ENCODE measurements at regions not wholly inside any gene's neighbourhood (a gene's known extent, or its start where the extent isn't known, plus 50 kb on each side); places are given as distances from the start of the nearest gene placed in this dataset.

DNA sequence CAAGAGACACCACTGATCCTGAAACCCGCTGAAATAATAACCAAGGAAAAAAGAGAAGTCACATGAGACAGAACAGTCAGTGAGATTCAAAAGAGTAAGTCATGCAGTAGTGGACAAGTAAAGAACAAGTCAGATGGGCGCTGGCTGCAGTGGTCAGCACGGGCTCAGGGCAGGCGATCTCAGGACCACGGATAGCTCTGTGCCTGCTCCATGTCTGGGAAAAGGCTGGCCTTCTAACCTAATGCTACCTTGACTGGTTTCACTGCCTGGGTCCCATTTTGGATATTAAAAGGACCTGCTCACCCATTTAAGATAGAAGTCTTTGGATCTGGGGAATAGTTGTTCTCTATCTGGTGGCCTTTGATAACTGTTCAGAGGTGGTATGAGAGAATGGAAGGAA lies 61.7 kb upstream of the LCLAT1 start:
- dilution Hi-C loops (cut with MboI; ENCODE audit: extremely low pct_ligation_motif_present, low sequenced_read_pairs): no loop called here
- Histone ChIP-seq H3K79me2 (ENCODE audit: control insufficient read depth, insufficient read depth, low read length) (no peaks in the 10 kb centered on the region), H3K27ac (ENCODE audit: control insufficient read depth, insufficient read depth, low read length) (no peak overlapping the region), H3K4me3 (ENCODE audit: control insufficient read depth in 2 of 3, extremely low read depth in 1 of 3, insufficient read depth in 2 of 3, low read depth in 1 of 3, low read length in 3 of 3) (no peak overlapping the region), H4K20me1 (ENCODE audit: control insufficient read depth, extremely low read depth, insufficient read depth, low read length) (no peaks in the 10 kb centered on the region), H3K9ac (ENCODE audit: control insufficient read depth, extremely low read depth, insufficient read depth, low read length) (no peak overlapping the region), H3K36me3 (ENCODE audit: control insufficient read depth in 2 of 2, extremely low read depth in 1 of 2, insufficient read depth in 2 of 2, low read length in 2 of 2) (no peaks in the 10 kb centered on the region), H3K9me1 (ENCODE audit: control insufficient read depth, extremely low read depth, insufficient read depth, low read length) (no peaks in the 10 kb centered on the region), H3K9me3 (ENCODE audit: control insufficient read depth, low read depth, low read length) (no peaks in the 10 kb centered on the region), H2AFZ (ENCODE audit: control insufficient read depth, low read length) (no peak overlapping the region), H3K4me1 (ENCODE audit: control insufficient read depth, extremely low read depth, insufficient read depth, low read length) (no peaks in the 10 kb centered on the region), H3K4me2 (ENCODE audit: control insufficient read depth, extremely low read depth, insufficient read depth, low read depth, low read length) (no peak overlapping the region), H3K27me3 (ENCODE audit: control insufficient read depth, extremely low read depth, insufficient read depth, low read length) (peaks cover 12% of the 10 kb centered on the region)
- DNase-seq (ENCODE audit: low read depth, low spot score) (no peak), FAIRE-seq (no peak)
- TF ChIP-seq EZH2 (IDR thresholded peaks at IDR 0.05; ENCODE audit: low read length): no peak
- TF ChIP-seq, protein P1, sequence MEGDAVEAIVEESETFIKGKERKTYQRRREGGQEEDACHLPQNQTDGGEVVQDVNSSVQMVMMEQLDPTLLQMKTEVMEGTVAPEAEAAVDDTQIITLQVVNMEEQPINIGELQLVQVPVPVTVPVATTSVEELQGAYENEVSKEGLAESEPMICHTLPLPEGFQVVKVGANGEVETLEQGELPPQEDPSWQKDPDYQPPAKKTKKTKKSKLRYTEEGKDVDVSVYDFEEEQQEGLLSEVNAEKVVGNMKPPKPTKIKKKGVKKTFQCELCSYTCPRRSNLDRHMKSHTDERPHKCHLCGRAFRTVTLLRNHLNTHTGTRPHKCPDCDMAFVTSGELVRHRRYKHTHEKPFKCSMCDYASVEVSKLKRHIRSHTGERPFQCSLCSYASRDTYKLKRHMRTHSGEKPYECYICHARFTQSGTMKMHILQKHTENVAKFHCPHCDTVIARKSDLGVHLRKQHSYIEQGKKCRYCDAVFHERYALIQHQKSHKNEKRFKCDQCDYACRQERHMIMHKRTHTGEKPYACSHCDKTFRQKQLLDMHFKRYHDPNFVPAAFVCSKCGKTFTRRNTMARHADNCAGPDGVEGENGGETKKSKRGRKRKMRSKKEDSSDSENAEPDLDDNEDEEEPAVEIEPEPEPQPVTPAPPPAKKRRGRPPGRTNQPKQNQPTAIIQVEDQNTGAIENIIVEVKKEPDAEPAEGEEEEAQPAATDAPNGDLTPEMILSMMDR (optimal IDR thresholded peaks at IDR 0.05 in 1 of 3, IDR thresholded peaks at IDR 0.05 in 1 of 3, conservative IDR thresholded peaks at IDR 0.05 in 1 of 3; ENCODE audit: extremely low read depth in 1 of 3, insufficient read depth in 2 of 3, low read length in 3 of 3): no peak

DNA sequence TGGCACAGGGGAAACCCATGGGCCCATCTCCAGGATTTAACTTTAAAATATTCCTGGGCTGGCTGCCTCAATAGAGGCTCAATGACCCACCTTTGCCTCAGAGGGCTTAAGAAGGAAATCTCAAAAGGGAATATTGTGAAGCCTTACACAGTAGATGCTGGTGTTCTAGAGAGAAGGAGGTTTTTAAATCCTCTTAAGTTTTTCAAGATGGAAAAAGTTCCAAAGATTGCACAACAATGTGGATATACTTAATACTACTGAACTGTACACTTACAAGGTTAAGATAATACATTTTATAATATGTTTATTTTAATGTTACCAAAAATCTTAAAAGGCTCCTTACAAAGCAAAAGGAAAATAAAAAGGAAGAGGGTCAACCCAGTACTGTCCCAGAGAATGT lies 54.9 kb upstream of the LCLAT1 start:
- H3K4me2 ChIP-seq (ENCODE audit: control insufficient read depth, extremely low read depth, insufficient read depth, low read depth, low read length): no peak overlapping the region
- FAIRE-seq (no peak), DNase-seq (ENCODE audit: low read depth, low spot score) (no peak)
- no peak overlapping the region for H3K27ac ChIP-seq (ENCODE audit: control insufficient read depth, insufficient read depth, low read length)
- no peak overlapping the region for H3K9ac ChIP-seq (ENCODE audit: control insufficient read depth, extremely low read depth, insufficient read depth, low read length)
- no peak overlapping the region for H3K4me3 ChIP-seq (ENCODE audit: control insufficient read depth in 2 of 3, extremely low read depth in 1 of 3, insufficient read depth in 2 of 3, low read depth in 1 of 3, low read length in 3 of 3)
- no peaks in the 10 kb centered on the region for H4K20me1 ChIP-seq (ENCODE audit: control insufficient read depth, extremely low read depth, insufficient read depth, low read length)
- H3K27me3 ChIP-seq (ENCODE audit: control insufficient read depth, extremely low read depth, insufficient read depth, low read length): peaks cover 14% of the 10 kb centered on the region
- H3K4me1 ChIP-seq (ENCODE audit: control insufficient read depth, extremely low read depth, insufficient read depth, low read length): no peaks in the 10 kb centered on the region
- no peaks in the 10 kb centered on the region for H3K36me3 ChIP-seq (ENCODE audit: control insufficient read depth in 2 of 2, extremely low read depth in 1 of 2, insufficient read depth in 2 of 2, low read length in 2 of 2)
- TF ChIP-seq, protein P1 (optimal IDR thresholded peaks at IDR 0.05 in 1 of 3, IDR thresholded peaks at IDR 0.05 in 1 of 3, conservative IDR thresholded peaks at IDR 0.05 in 1 of 3; ENCODE audit: extremely low read depth in 1 of 3, insufficient read depth in 2 of 3, low read length in 3 of 3): no peak
- no peak for TF ChIP-seq EZH2 (IDR thresholded peaks at IDR 0.05; ENCODE audit: low read length)
- no peaks in the 10 kb centered on the region for H3K79me2 ChIP-seq (ENCODE audit: control insufficient read depth, insufficient read depth, low read length)
- dilution Hi-C loops (cut with MboI; ENCODE audit: extremely low pct_ligation_motif_present, low sequenced_read_pairs): no loop called here
- no peak overlapping the region for H2AFZ ChIP-seq (ENCODE audit: control insufficient read depth, low read length)
- H3K9me3 ChIP-seq (ENCODE audit: control insufficient read depth, low read depth, low read length): no peaks in the 10 kb centered on the region
- no peaks in the 10 kb centered on the region for H3K9me1 ChIP-seq (ENCODE audit: control insufficient read depth, extremely low read depth, insufficient read depth, low read length)

Measured in keratinocyte (primary cell).